ENCODE measurements at regions not wholly inside any gene's neighbourhood (a gene's known extent, or its start where the extent isn't known, plus 50 kb on each side); places are given as distances from the start of the nearest gene placed in this dataset.

DNA sequence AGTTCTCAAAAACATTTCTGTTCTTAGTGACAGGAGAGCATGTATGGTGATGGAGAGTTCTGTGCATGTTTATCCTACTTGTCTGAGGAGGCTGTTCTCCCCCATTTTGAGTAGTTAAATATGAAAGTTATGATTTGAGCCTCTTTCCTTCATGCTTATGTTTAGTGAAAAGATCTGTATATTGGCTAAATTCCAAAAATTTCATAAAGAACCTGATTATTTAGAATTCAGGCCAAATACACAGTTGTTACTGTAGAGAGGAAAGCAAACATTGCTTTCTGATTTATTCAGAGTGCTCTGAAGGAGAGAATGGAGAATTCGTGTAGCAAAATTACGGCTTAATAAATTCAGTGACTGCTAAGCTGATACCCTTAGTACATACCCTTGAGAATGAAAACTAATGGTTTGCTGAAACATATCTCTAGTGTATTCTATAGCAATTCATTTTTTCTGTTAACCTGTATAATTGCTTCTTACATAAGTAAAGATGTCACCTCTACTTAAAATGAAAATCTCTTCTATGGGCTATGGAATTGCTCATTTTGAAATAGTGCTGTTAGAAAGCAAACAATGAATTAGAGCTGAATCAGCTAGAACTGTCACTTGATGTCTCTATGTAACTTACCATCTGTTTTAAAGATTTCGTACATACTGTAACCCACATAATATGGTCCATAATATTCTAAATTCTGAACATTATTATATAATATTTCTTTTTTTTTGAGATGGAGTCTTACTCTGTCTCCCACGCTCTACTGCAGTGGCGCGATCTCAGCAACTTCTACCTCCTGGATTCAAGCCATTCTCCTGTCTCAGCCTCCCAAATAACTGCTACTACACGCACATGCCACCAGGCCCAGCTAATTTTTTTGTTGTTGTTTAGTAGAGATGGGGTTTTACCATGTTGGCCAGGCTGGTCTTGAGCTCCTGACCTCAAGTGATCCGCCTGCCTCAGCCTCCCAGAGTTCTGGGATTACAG is 417.0 kb upstream of the RGS6 start:
- Mint-ChIP-seq H3K36me3 (ENCODE audit: low read depth) (peaks cover 58% of the 10 kb centered on the region), H3K4me3 (ENCODE audit: low read depth) (no peak overlapping the region), H3K27me3 (ENCODE audit: low read depth) (no peaks in the 10 kb centered on the region), H3K9me3 (peaks cover 11% of the 10 kb centered on the region), H3K27ac (no peak overlapping the region), H3K4me1 (ENCODE audit: low read depth) (peaks cover 7% of the 10 kb centered on the region)
- no peak for DNase-seq (ENCODE audit: low spot score)
- intact Hi-C loops (cut with micrococcal nuclease): no loop called here

DNA sequence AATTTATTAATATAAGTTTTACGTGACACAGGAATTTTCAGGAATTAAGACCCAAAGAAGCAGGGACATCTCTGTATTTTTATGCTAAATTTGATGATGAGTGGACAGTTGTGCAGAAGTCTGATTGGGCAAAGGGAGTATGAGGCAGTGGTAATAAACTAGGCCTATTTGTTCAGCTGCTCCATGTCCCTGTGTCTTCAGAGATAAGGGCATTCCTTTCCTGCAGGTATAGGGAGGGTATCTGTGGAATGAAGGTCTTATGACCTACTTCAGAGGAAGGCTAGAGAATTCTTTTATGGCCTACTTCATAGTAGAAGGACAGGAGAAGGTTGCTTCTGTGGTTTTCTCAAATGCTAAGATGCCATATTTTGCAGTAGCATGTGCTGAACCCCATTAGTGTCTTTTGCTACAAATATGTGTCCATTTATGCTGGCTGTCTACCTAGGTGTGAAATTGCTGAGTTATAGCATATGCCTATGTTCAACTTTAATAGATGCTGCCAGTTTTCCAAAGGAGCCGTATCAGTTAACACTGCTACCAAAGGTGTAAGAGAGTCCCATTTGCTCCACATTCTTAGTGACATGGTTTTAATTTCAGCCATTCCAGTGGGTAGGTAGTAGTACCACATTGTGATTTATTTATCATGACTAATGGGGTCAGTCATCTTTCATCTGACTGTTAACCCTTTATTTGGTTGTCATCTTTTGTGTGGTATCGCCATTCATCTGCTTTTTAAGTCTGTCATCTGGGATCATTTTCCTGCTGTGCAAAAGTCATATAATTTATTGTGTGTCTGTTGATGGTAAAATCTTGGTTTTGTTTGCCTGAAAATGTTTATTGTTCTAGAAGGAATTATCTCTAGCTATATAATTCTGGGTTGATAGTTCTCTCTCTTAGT is 410.7 kb upstream of the RGS6 start:
- peaks cover 26% of the 10 kb centered on the region for H3K4me1 Mint-ChIP-seq (ENCODE audit: low read depth)
- intact Hi-C loops (cut with micrococcal nuclease): loop anchor here (5.0 kb wide), 1 partner anchor 49 kb away; no protein-coding TSS in a partner anchor
- H3K9me3 Mint-ChIP-seq: peaks cover 11% of the 10 kb centered on the region
- no peaks in the 10 kb centered on the region for H3K27me3 Mint-ChIP-seq (ENCODE audit: low read depth)
- peaks cover 68% of the 10 kb centered on the region for H3K36me3 Mint-ChIP-seq (ENCODE audit: low read depth)
- no peak for DNase-seq (ENCODE audit: low spot score)
- H3K4me3 Mint-ChIP-seq (ENCODE audit: low read depth): no peak overlapping the region
- no peak overlapping the region for H3K27ac Mint-ChIP-seq

DNA sequence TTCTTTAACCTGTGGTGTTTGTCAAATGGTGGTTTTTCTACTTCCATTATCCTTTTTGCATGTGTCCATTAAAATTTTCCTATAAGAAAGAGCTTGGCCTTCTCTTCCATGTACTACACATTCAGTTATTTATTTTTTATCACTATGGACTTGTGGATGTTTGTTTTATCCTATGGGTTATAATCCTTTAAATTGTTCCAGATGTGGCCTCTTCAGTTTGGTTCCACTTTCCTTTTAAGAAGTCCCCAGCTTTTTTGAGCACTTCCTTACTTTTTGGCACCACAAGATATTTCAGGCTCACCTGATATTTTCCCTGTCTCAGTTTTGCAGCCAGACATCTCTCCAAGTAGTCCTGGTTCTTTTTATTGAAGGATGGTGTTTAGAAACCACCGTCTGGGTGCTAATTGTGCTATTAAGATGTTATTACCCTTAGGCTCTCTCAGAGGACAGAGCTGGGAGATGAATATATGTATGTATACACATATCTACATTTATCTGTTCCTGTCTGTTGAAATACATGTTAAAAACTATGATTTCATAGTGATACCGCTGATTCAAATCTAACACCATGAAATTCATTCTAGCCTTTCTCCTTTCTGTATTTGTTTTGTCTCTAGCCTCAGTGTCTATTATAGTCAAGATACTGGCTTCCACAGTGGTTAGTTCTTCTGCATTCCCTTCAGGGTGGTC is 408.5 kb upstream of the RGS6 start:
- Mint-ChIP-seq H3K27me3 (ENCODE audit: low read depth) (no peaks in the 10 kb centered on the region), H3K27ac (peak overlapping the region; percentile 63), H3K4me3 (ENCODE audit: low read depth) (no peak overlapping the region), H3K9me3 (peaks cover 5% of the 10 kb centered on the region), H3K4me1 (ENCODE audit: low read depth) (peaks cover 28% of the 10 kb centered on the region), H3K36me3 (ENCODE audit: low read depth) (peaks cover 56% of the 10 kb centered on the region)
- intact Hi-C loops (cut with micrococcal nuclease): loop anchor here (1.0 to 5.0 kb wide), 2 partner anchors 32 to 51 kb away; no protein-coding TSS in a partner anchor
- no peak for DNase-seq (ENCODE audit: low spot score)

DNA sequence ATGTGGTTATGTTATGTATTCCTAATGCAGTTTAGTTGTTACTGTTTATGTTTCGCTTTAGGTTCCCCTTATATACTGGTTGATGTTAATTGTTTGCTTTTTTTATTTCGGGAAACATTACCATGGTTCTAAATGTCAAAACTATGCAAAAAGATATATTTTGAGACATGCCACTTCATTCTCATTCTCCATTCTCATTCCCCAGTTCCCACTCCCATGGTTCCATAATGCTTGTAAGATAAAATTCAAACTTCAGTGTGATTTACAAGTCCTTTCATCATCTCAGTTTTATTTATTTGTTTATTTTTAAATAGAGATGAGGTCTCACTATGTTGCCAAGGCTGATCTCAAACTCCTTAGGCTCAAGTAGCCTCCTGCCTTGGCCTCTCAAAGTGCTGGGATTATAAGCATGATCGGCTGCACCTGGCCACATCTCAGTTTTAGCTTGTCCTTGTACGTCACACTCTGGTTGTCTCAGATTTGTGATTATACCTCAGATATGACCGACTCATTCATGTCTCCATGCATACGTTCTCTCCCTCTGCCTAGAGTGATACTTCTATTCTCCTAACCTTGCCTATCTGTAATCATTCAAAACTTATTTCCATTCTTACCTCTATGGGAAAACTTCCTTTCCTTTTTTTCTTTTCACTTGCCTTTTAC is 407.8 kb upstream of the RGS6 start:
- H3K4me1 Mint-ChIP-seq (ENCODE audit: low read depth): peaks cover 28% of the 10 kb centered on the region
- peak overlapping the region; percentile 63 for H3K27ac Mint-ChIP-seq
- intact Hi-C loops (cut with micrococcal nuclease): loop anchor here (1.0 to 5.0 kb wide), 2 partner anchors 31 to 52 kb away; no protein-coding TSS in a partner anchor
- H3K27me3 Mint-ChIP-seq (ENCODE audit: low read depth): no peaks in the 10 kb centered on the region
- H3K36me3 Mint-ChIP-seq (ENCODE audit: low read depth): peaks cover 52% of the 10 kb centered on the region
- no peaks in the 10 kb centered on the region for H3K9me3 Mint-ChIP-seq
- H3K4me3 Mint-ChIP-seq (ENCODE audit: low read depth): no peak overlapping the region
- DNase-seq (ENCODE audit: low spot score): no peak

DNA sequence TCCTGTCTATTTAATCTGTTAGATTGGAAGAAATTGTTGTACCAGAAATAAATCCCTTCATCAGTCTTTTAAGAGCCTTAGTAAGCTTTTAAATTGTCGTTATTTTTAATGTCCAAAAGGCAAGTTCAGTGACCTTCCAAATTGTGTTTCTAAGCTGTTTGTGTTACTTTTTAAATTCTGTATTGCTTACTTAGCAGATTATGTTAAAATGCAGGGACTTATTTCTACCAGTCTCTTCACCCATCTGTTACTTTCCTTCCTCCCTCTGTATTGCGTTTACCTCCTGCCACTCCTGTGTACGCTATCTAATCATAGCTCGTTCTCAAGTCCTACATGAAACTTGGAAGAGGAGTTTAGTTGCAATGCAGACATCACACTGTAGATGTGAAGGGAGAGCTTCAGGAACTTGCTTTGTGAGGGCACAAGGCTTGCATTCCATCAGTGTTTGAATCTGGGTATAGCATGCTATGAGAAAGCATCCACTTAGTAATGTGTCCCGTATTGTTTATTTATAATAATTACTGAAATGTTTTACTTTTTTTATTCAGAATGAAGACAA is 406.5 kb upstream of the RGS6 start:
- peaks cover 65% of the 10 kb centered on the region for H3K36me3 Mint-ChIP-seq (ENCODE audit: low read depth)
- no peaks in the 10 kb centered on the region for H3K9me3 Mint-ChIP-seq
- no peaks in the 10 kb centered on the region for H3K27me3 Mint-ChIP-seq (ENCODE audit: low read depth)
- no peak overlapping the region for H3K27ac Mint-ChIP-seq
- H3K4me3 Mint-ChIP-seq (ENCODE audit: low read depth): no peak overlapping the region
- H3K4me1 Mint-ChIP-seq (ENCODE audit: low read depth): peaks cover 28% of the 10 kb centered on the region
- intact Hi-C loops (cut with micrococcal nuclease): no loop called here
- DNase-seq (ENCODE audit: low spot score): no peak

DNA sequence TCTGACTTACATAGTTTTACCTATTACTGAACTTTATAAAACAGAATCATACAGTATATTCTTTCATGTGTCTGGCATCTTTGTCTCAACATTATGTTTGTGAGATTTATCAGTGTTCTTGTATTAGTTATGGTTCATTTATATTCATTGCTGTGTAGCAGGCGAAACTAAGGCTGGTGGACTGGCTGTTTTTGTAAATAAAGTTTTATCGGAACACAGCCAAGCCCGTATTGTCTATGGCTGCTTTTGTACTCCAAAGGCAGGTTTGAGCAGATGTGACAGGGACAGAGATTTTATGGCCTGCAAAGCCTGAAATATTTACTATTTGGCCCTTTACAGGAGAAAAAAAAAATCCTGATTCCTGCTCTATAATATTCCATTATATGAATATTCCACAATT is 405.8 kb upstream of the RGS6 start:
- Mint-ChIP-seq H3K4me3 (ENCODE audit: low read depth) (no peak overlapping the region), H3K27me3 (ENCODE audit: low read depth) (no peaks in the 10 kb centered on the region), H3K9me3 (no peaks in the 10 kb centered on the region), H3K27ac (no peak overlapping the region), H3K4me1 (ENCODE audit: low read depth) (peaks cover 28% of the 10 kb centered on the region), H3K36me3 (ENCODE audit: low read depth) (peaks cover 65% of the 10 kb centered on the region)
- DNase-seq (ENCODE audit: low spot score): no peak
- intact Hi-C loops (cut with micrococcal nuclease): no loop called here

DNA sequence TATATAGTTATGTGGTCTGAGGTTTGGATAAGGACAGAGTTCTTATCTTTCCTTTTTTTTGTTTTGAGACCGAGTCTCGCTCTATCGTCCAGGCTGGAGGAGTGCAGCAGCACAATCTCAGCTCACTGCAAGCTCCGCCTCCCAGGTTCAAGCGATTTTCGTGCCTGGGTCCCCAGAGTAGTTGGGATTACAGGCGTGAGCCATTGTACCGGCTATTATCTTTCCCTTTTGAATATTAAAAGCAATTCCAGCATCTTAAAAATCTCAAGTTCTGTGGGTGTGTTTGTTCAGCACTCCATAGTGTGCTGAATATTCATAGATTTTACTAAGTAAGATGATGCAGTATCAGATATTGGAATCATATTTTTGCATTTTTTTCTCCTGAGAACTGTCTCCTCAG is 404.4 kb upstream of the RGS6 start:
- H3K36me3 Mint-ChIP-seq (ENCODE audit: low read depth): peaks cover 68% of the 10 kb centered on the region
- H3K27ac Mint-ChIP-seq: no peak overlapping the region
- H3K4me3 Mint-ChIP-seq (ENCODE audit: low read depth): no peak overlapping the region
- peaks cover 23% of the 10 kb centered on the region for H3K4me1 Mint-ChIP-seq (ENCODE audit: low read depth)
- H3K27me3 Mint-ChIP-seq (ENCODE audit: low read depth): no peaks in the 10 kb centered on the region
- intact Hi-C loops (cut with micrococcal nuclease): no loop called here
- DNase-seq (ENCODE audit: low spot score): no peak
- no peaks in the 10 kb centered on the region for H3K9me3 Mint-ChIP-seq

DNA sequence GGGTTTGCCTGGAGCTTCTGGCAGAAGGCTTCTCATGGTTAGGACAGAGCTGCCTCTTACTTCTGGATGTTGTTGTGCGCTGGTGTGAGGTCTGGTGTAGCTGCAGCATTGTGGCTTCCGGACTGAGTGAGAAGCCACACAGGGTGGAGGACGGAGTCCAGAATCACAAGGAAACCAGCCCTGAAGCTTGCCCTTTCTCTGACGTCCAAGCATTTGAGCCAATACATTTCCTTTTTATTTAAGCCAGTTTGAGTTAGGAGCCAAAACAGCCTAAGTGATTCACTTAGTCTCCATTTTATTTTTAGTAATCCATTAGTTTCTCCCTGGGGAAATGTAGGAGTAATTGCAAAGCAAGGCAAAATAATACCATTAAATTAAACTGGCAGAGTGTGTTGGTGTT is 402.4 kb upstream of the RGS6 start:
- Mint-ChIP-seq H3K4me3 (ENCODE audit: low read depth) (no peak overlapping the region), H3K4me1 (ENCODE audit: low read depth) (peaks cover 6% of the 10 kb centered on the region), H3K27ac (no peak overlapping the region), H3K9me3 (no peaks in the 10 kb centered on the region), H3K36me3 (ENCODE audit: low read depth) (peaks cover 64% of the 10 kb centered on the region), H3K27me3 (ENCODE audit: low read depth) (no peaks in the 10 kb centered on the region)
- DNase-seq (ENCODE audit: low spot score): no peak
- intact Hi-C loops (cut with micrococcal nuclease): no loop called here

DNA sequence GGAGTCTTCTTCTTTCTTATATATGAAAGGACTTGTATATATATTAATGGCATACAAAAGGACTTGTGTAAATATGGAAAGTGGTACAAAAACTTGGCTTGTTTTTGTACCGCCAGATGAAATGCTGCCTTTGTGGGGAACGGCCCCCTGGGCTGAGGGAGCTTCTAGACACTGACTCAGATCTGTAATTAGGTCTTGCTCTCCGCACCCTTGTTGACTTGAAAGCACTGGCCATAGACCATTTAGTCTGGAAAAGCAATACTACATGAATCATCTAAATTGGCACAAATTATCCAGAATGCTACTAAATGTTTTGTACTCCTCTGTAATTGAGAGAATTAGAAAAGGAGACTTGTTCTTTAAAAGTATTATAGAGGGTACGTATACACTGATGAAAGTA is 399.9 kb upstream of the RGS6 start:
- Mint-ChIP-seq H3K27me3 (ENCODE audit: low read depth) (no peaks in the 10 kb centered on the region), H3K4me1 (ENCODE audit: low read depth) (peaks cover 6% of the 10 kb centered on the region), H3K4me3 (ENCODE audit: low read depth) (no peak overlapping the region), H3K36me3 (ENCODE audit: low read depth) (peaks cover 59% of the 10 kb centered on the region), H3K9me3 (no peaks in the 10 kb centered on the region), H3K27ac (no peak overlapping the region)
- DNase-seq (ENCODE audit: low spot score): no peak
- intact Hi-C loops (cut with micrococcal nuclease): no loop called here

DNA sequence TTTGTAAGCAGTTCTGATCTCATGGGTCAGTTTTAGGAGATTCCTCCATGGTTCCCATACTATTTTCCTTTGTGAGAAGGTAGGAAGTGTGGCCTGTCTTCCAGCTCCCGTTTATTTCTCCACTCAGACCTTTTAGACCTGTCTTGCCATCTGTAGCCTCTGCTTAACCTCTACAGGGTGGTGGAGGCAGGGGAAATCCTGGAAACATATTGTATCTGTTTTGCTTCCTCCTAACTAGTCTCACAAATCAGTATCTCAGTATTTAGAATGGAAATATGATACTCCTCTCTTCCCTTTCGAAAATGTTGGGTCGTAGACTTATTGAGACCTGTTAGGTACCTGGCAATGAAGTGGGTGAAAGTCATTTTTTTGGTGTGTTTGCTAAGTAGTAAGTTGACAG is 399.4 kb upstream of the RGS6 start:
- Mint-ChIP-seq H3K4me1 (ENCODE audit: low read depth) (peaks cover 11% of the 10 kb centered on the region), H3K27ac (no peak overlapping the region)

DNA sequence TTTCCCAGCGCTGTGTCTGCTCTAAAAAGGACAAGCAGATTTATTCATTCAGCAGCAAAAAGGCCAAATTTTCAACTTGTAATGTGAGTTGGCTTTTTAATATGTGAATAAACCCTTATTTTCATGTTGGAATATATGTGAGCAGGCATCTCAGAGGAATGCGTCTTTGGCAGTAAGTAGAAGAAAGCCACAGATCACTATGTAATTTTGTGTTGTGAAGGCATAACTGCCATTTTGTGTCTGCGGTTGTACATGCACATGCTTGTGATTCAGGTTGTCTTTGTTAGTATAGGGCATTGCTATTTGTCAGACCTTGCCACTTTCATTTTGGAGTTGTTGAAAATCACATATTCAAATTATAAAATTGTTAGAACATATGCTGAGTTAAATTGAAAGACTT is 398.8 kb upstream of the RGS6 start:
- no peak for DNase-seq (ENCODE audit: low spot score)
- Mint-ChIP-seq H3K27me3 (ENCODE audit: low read depth) (no peaks in the 10 kb centered on the region), H3K27ac (no peak overlapping the region)

More for the DNA sequence above, 399.4 kb upstream of the RGS6 start:
- Mint-ChIP-seq H3K4me3 (ENCODE audit: low read depth) (no peak overlapping the region), H3K9me3 (no peaks in the 10 kb centered on the region), H3K36me3 (ENCODE audit: low read depth) (peaks cover 59% of the 10 kb centered on the region), H3K27me3 (ENCODE audit: low read depth) (no peaks in the 10 kb centered on the region)
- DNase-seq (ENCODE audit: low spot score): no peak
- intact Hi-C loops (cut with micrococcal nuclease): no loop called here

DNA sequence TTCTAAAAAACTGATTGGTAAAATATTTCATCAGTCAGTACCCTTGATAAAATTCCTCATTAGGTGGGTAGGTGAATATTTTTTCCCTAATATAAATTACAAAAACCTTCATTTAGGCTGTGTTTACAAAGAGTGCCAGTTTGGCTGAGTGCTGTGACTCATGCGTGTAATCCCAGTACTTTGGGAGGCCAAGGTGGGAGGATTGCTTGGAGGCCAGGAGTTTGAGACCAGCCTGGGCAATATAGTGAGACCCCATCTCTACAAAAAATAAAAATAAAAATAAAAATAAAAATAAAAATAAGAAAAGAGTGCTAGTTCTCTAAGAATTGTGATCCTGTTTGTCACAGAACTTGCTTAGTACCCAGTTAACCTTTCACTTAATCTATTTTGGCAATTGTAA is 398.4 kb upstream of the RGS6 start:
- Mint-ChIP-seq H3K4me1 (ENCODE audit: low read depth) (peaks cover 14% of the 10 kb centered on the region), H3K27me3 (ENCODE audit: low read depth) (no peaks in the 10 kb centered on the region), H3K4me3 (ENCODE audit: low read depth) (no peak overlapping the region), H3K9me3 (no peaks in the 10 kb centered on the region), H3K27ac (no peak overlapping the region), H3K36me3 (ENCODE audit: low read depth) (peaks cover 64% of the 10 kb centered on the region)
- intact Hi-C loops (cut with micrococcal nuclease): no loop called here
- no peak for DNase-seq (ENCODE audit: low spot score)

More for the DNA sequence above, 398.8 kb upstream of the RGS6 start:
- peaks cover 12% of the 10 kb centered on the region for H3K4me1 Mint-ChIP-seq (ENCODE audit: low read depth)
- no peaks in the 10 kb centered on the region for H3K9me3 Mint-ChIP-seq
- H3K36me3 Mint-ChIP-seq (ENCODE audit: low read depth): peaks cover 60% of the 10 kb centered on the region
- H3K4me3 Mint-ChIP-seq (ENCODE audit: low read depth): no peak overlapping the region
- intact Hi-C loops (cut with micrococcal nuclease): no loop called here

Data from activated T-helper 2 cell treated with anti-CD3 and anti-CD28 coated beads, Interferon-gamma antibody, Interleukin-2, Interleukin-4, amounts not matched to agents 10 μg/mL and 5 μg/mL and 100 μg/mL, durations not matched to agents 14 hours and 24 hours and 36 hours (primary cell).